Mucosa of gallbladder (tissue), 1 donor: ENCODE measurements at regions not wholly inside any gene's neighbourhood (a gene's known extent, or its start where the extent isn't known, plus 50 kb on each side); places are given as distances from the start of the nearest gene placed in this dataset.

ENCODE experiments used
- DNase-seq: peaks from one replicate; pipeline ENCODE4 v3.0.0-alpha.2; 2020; ENCODE audit warnings: low spot score
- donor health status: DM: no; HTN: no; CAD: no.

DNA sequence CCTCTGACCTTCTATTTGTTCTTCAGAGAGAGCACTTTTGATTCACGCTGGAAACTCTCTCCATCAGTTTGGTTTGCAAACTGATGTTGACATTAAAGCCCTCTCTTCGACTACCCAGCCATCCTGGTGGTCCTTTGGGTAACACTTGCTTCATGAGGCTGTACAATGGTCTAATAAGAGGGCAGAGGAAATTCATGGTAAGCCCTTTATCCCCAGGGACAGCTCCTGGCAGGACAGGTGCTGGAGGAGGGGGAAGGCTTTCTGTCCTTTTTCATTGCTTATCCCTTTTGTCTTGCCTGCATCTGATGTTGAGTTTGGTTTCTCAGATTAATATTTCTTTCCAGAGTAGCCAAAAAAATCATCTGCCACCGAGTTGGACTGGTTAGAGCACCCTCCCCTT, 52.1 kb upstream of the CD93 start:
- DNase-seq, result no peak

DNA sequence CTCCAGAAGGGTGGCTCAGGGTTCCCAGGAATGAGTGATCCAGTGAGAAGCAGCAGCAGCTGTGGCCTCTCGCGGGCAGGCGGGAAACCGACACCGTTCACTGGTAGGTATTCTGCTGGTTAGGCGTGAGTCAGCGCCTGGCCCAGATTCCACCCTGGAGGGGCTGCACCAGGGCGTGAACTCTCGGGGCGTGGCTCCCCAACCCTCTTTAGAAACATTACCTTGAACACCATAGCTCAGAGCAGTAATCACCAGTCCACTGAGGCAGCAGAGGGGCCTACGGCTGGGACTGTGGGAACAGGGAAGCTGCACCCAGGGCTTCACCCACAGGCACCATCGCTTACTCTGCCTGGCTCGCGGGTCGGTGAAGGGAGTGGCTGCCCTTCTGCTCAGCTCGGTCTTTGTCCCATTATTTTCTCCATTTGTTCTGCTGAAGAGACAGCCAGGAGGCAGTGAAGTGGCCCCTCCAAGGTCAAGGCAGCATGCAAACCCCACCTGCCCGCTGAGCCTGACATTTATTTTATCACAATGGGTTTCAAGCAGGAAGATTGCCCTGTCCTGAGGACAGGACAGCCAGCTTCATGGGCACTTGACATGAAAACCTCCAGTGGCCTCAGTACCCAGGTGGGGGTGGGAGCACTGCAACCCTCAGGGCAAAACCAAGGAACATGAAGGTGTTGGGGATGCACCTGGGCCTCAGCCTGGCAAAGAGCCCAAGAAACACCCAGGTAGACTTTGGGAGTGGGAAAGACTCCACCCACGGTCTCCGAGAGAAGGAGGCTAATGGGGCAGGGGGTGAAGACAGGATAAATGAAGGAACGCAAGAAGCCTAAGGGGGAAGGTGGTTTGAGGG, 51.0 kb upstream of the CD93 start:
- DNase-seq, result no peak

DNA sequence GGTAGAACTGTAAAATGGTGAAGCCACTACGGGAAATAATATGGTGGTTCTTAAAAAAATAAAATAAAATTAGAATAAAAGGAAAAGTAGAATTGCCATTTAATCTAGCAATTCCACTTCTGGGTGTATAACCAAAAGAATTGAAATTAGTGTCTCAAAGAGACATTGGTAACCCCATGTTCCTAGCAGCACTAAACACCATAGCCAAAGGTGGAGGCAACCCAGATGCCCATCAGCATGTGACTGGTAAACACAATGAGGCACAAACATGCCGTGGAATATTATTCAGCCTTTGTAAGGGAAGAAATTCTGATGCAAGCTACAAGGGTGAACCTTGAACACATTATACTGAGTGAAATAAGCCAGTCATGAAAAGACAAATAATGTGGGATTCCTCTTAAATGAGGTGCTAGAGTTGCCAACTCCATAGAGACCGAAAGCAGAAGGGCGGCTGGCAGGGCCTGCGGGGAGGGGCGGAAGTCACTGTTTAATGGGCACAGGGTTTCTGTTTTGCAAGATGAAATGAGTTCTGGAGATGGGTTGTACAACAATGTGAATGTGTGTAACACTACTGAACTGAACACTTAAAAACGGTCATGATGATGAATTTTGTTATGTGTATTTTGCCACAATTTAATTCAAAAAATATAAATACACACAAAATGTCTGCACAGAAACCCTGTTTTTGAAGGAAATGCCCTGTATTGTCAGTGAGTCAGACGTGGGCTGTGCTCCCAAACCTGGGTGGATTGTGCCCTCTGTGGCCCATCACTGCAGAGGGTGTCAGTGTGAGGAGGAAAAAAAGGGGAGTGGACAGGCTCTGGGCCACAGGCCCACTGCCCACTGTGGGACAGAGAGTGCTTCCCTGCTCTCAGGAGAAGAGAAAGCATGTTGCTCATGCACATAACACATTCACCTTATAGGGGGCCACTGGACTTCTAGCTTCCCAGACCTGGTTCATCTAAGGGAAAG, 49.6 kb upstream of the CD93 start:
- no peak for DNase-seq
